ENCODE measurements at regions not wholly inside any gene's neighbourhood (a gene's known extent, or its start where the extent isn't known, plus 50 kb on each side); places are given as distances from the start of the nearest gene placed in this dataset.

DNA sequence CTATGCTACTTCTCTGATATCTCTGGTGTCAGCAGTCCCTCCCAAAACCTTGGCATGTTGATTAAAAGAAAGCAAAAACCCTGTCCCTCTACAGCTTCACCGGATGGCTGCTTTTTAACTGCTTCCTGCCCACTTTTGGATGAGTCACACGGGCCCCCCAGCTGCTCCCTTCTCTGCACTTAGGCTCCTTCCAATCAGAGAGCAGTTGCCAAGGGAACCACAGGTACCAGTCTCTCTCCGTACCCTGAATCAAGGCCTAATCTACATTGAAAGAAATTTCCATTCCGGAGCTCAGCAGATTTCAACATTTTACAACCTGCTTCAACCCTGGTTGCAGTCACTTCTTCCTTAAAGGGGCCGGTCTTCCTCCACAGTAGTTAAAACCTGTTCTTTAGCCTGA, 70.6 kb upstream of the GJB5 start:
- TF ChIP-seq, protein P1, sequence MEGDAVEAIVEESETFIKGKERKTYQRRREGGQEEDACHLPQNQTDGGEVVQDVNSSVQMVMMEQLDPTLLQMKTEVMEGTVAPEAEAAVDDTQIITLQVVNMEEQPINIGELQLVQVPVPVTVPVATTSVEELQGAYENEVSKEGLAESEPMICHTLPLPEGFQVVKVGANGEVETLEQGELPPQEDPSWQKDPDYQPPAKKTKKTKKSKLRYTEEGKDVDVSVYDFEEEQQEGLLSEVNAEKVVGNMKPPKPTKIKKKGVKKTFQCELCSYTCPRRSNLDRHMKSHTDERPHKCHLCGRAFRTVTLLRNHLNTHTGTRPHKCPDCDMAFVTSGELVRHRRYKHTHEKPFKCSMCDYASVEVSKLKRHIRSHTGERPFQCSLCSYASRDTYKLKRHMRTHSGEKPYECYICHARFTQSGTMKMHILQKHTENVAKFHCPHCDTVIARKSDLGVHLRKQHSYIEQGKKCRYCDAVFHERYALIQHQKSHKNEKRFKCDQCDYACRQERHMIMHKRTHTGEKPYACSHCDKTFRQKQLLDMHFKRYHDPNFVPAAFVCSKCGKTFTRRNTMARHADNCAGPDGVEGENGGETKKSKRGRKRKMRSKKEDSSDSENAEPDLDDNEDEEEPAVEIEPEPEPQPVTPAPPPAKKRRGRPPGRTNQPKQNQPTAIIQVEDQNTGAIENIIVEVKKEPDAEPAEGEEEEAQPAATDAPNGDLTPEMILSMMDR (IDR thresholded peaks at IDR 0.05): no peak
- TF ChIP-seq POLR2A (IDR thresholded peaks at IDR 0.05): no peak

Measured in right lobe of liver (tissue), 4 donors.